ENCODE measurements at regions not wholly inside any gene's neighbourhood (a gene's known extent, or its start where the extent isn't known, plus 50 kb on each side); places are given as distances from the start of the nearest gene placed in this dataset.
"Not testable (repeated sequence)": the region's sequence is repeated elsewhere in the genome, so short reads cannot be mapped to it uniquely, and the experiment has no call there.

- no peak overlapping the region for H3K18ac ChIP-seq (ENCODE audit: low read depth, low read length)
- no peak overlapping the region for H3K27ac ChIP-seq (ENCODE audit: insufficient read depth, low read length)
- no peaks in the 10 kb centered on the region for H3K27me3 ChIP-seq (ENCODE audit: control insufficient read depth, insufficient read depth, low read length)
- no peak overlapping the region for H2BK15ac ChIP-seq (ENCODE audit: low read depth, low read length)
- peaks cover 8% of the 10 kb centered on the region; the same call in 1 of the 2 replicates for H3K9me3 ChIP-seq (ENCODE audit: control insufficient read depth, insufficient read depth, low read length)
- no peak overlapping the region for H3K56ac ChIP-seq (ENCODE audit: extremely low read depth, insufficient read depth, low read length)
- intact Hi-C loops (cut with micrococcal nuclease) (no loop called here), in situ Hi-C loops (cut with MboI; ENCODE audit: low sequenced_read_pairs) (no loop called here), dilution Hi-C loops (cut with HindIII; ENCODE audit: low sequenced_read_pairs, unreplicated experiment) (no loop called here)
- CTCF ChIA-PET = no interaction called here
- no peak overlapping the region for H2AK9ac ChIP-seq (replicated peaks; ENCODE audit: low read depth, low read length, poor library complexity)
- no peak overlapping the region for H3K23ac ChIP-seq (ENCODE audit: low read depth, low read length)
- no peak overlapping the region for H3K4me3 ChIP-seq (ENCODE audit: insufficient read depth, low read depth, low read length)
- H3K4me2 ChIP-seq (ENCODE audit: low read depth, low read length) = no peak overlapping the region
- no peak overlapping the region for H3K4ac ChIP-seq (ENCODE audit: low read depth, low read length)
- no peak overlapping the region for H4K8ac ChIP-seq (ENCODE audit: low read depth in 2 of 2, low read length in 2 of 2)
- no peak overlapping the region for H2BK120ac ChIP-seq (ENCODE audit: low read depth, low read length)
- no peaks in the 10 kb centered on the region for H3K9me1 ChIP-seq (ENCODE audit: insufficient read depth, low read length)
- no peak overlapping the region for H3K9ac ChIP-seq (ENCODE audit: low read depth, low read length)
- H4K5ac ChIP-seq (ENCODE audit: low read depth, low read length) = no peak overlapping the region
- no peaks in the 10 kb centered on the region for H3K4me1 ChIP-seq (ENCODE audit: control insufficient read depth, insufficient read depth, low read length)
- H3K79me1 ChIP-seq (ENCODE audit: low read depth in 1 of 2, low read length in 2 of 2) = no peaks in the 10 kb centered on the region
- POLR2A ChIA-PET (ENCODE audit: unreplicated experiment) = no interaction called here
- H2AFZ ChIP-seq (replicated peaks; ENCODE audit: low read length, poor library complexity) = no peak overlapping the region
- BruUV-seq (replicated peaks) = no TSS peak
- H4K91ac ChIP-seq (ENCODE audit: insufficient read depth, low read depth, low read length) = no peak overlapping the region
- WGBS, 2 experiments (ENCODE audit: extremely low coverage in 2 of 2, insufficient read length in 1 of 2) = 57 to 100% methylated on average over 1 to 12 of the region's 15 CpGs
- H3K36me3 ChIP-seq (ENCODE audit: control insufficient read depth, insufficient read depth, low read length) = no peaks in the 10 kb centered on the region
- ATAC-seq (ENCODE audit: low read depth) (no peak), DNase-seq (no peak)
- no peak overlapping the region for H2BK5ac ChIP-seq (ENCODE audit: low read depth, low read length, poor library complexity, severe bottlenecking)
- H3K14ac ChIP-seq (replicated peaks; ENCODE audit: low read depth, low read length) = no peak overlapping the region
- no peaks in the 10 kb centered on the region for H4K20me1 ChIP-seq (ENCODE audit: insufficient read depth, low read length)
- no peak overlapping the region for H2AK5ac ChIP-seq (ENCODE audit: low read depth, low read length)
- TF ChIP-seq BHLHE40 (IDR thresholded peaks at IDR 0.05; ENCODE audit: low read depth, low read length) = no peak
- no peak for TF ChIP-seq FOS (IDR thresholded peaks at IDR 0.05; ENCODE audit: low read depth, low read length)
- no peak for TF ChIP-seq RFX5 (IDR thresholded peaks at IDR 0.05; ENCODE audit: low read depth, low read length)
- TF ChIP-seq MAFK (IDR thresholded peaks at IDR 0.05; ENCODE audit: low read depth, low read length) = no peak
- H2BK20ac ChIP-seq (ENCODE audit: low read depth, low read length) = no peak overlapping the region
Measured at GRCh38 chr2:89797320-89798038, 1106.0 kb downstream of the RPIA start.

GRCh38 chr2:89801207-89801606, 1109.7 kb downstream of the RPIA start:
- H3K27me3 ChIP-seq (ENCODE audit: control insufficient read depth, insufficient read depth, low read length); H3K18ac ChIP-seq (ENCODE audit: low read depth, low read length); dilution Hi-C loops (cut with HindIII; ENCODE audit: low sequenced_read_pairs, unreplicated experiment); H3K4me1 ChIP-seq (ENCODE audit: control insufficient read depth, insufficient read depth, low read length); H3K4ac ChIP-seq (ENCODE audit: low read depth, low read length); POLR2A ChIA-PET (ENCODE audit: unreplicated experiment); H4K91ac ChIP-seq (ENCODE audit: insufficient read depth, low read depth, low read length); H4K5ac ChIP-seq (ENCODE audit: low read depth, low read length); H2AK5ac ChIP-seq (ENCODE audit: low read depth, low read length); H2BK120ac ChIP-seq (ENCODE audit: low read depth, low read length); H2BK20ac ChIP-seq (ENCODE audit: low read depth, low read length); H3K23ac ChIP-seq (ENCODE audit: low read depth, low read length); H3K9ac ChIP-seq (ENCODE audit: low read depth, low read length); BruUV-seq (replicated peaks); H3K4me2 ChIP-seq (ENCODE audit: low read depth, low read length); H3K36me3 ChIP-seq (ENCODE audit: control insufficient read depth, insufficient read depth, low read length); H4K8ac ChIP-seq (ENCODE audit: low read depth in 2 of 2, low read length in 2 of 2); H4K20me1 ChIP-seq (ENCODE audit: insufficient read depth, low read length); H2BK5ac ChIP-seq (ENCODE audit: low read depth, low read length, poor library complexity, severe bottlenecking); H2AK9ac ChIP-seq (replicated peaks; ENCODE audit: low read depth, low read length, poor library complexity); in situ Hi-C loops (cut with MboI; ENCODE audit: low sequenced_read_pairs); H3K56ac ChIP-seq (ENCODE audit: extremely low read depth, insufficient read depth, low read length); H3K9me1 ChIP-seq (ENCODE audit: insufficient read depth, low read length); H2AFZ ChIP-seq (replicated peaks; ENCODE audit: low read length, poor library complexity); H3K27ac ChIP-seq (ENCODE audit: insufficient read depth, low read length); H3K79me1 ChIP-seq (ENCODE audit: low read depth in 1 of 2, low read length in 2 of 2); ATAC-seq (ENCODE audit: low read depth); H2BK15ac ChIP-seq (ENCODE audit: low read depth, low read length); H3K4me3 ChIP-seq (ENCODE audit: insufficient read depth, low read depth, low read length); DNase-seq; intact Hi-C loops (cut with micrococcal nuclease); H3K14ac ChIP-seq (replicated peaks; ENCODE audit: low read depth, low read length); CTCF ChIA-PET: not testable (repeated sequence)
- WGBS, 2 experiments (ENCODE audit: extremely low coverage in 2 of 2, insufficient read length in 1 of 2) = 54% methylated on average over 18 of the region's 18 CpGs; no CpG with 5 or more reads in 1 of the 2 experiments
- H3K9me3 ChIP-seq (ENCODE audit: control insufficient read depth, insufficient read depth, low read length) = peaks cover 12% of the 10 kb centered on the region; the same call in 1 of the 2 replicates
